HCT116 (cell line): ENCODE measurements at regions not wholly inside any gene's neighbourhood (a gene's known extent, or its start where the extent isn't known, plus 50 kb on each side); places are given as distances from the start of the nearest gene placed in this dataset.

Source experiments
- ATAC-seq: fragments of 200-7000 bp; cut with Tn5 transposase; 2 replicates; pipeline ENCODE4 v1.9.1; 2020; ENCODE audit warnings: mild to moderate bottlenecking, moderate library complexity
- BruUV-seq: library from RNA; stranded (reverse); fragments of 400-500 nt; replicated peaks from 2 replicates; lab custom pipeline; 2021; lab: Mats Ljungman, UMichigan
- CTCF ChIA-PET: fragments of 300-600 bp; sonication (Branson Sonifier 250); formaldehyde crosslinking; loops from one replicate; lab custom pipeline; 2021; ENCODE audit warnings: antibody characterized with exemption; lab: Charles Lee
- POLR2A ChIA-PET: fragments of 300-600, 350-600 bp; sonication (Branson Sonifier 250); formaldehyde crosslinking; loops from one replicate; lab custom pipeline; 2021; ENCODE audit warnings: antibody characterized with exemption; lab: Charles Lee
- RAD21 ChIA-PET, 2 experiments: fragments of 300-600 bp; sonication (Branson Sonifier 250); formaldehyde crosslinking; loops; one replicate each; lab custom pipeline; 2023; ENCODE audit warnings: low total read pairs in 2 of 2; ENCODE audit not compliant: uncharacterized antibody in 2 of 2, unreplicated experiment in 2 of 2, low non-redundant PET in 1 of 2; lab: Charles Lee
- DNase-seq: peaks from one replicate; pipeline ENCODE4 v3.0.0-alpha.2; 2010; ENCODE audit warnings: low read depth, low spot score
- H2AFZ ChIP-seq: fragments of 200-600 bp; shearing (Covaris generic), sonication (generic); 2 replicates; pipeline ENCODE4 v1.6.1; 2017; ENCODE audit warnings: low read depth, mixed run types, mixed read lengths, antibody characterized with exemption, low read length; ENCODE audit not compliant: poor library complexity, severe bottlenecking
- H3K27ac ChIP-seq: 2 replicates; pipeline ENCODE4 v1.5.1; 2012; ENCODE audit warnings: low read depth, low read length
- H3K27me3 ChIP-seq: fragments of 200-600 bp; sonication (generic); 2 replicates; pipeline ENCODE4 v1.6.1; 2016; ENCODE audit warnings: mixed run types, low read length, mixed read lengths; ENCODE audit not compliant: insufficient read depth
- H3K36me3 ChIP-seq, 2 experiments: fragments of 200-500 bp in 1 of 2; fragments of 200-600 bp in 1 of 2; sonication (Bioruptor generic) in 1 of 2; sonication (generic) in 1 of 2; 2 replicates each; pipeline versions ENCODE4 v1.5.1 to v1.6.1; 2014 to 2016; ENCODE audit warnings: low read length in 2 of 2, inconsistent platforms in 1 of 2, mixed read lengths in 1 of 2, mixed run types in 1 of 2; ENCODE audit not compliant: insufficient read depth in 2 of 2, control insufficient read depth in 1 of 2
- H3K4me1 ChIP-seq, 2 experiments: fragments of 200-600 bp in 1 of 2; sonication (generic) in 1 of 2; 2 replicates each; pipeline versions ENCODE4 v1.5.1 to v1.6.1; 2012 to 2017; ENCODE audit warnings: low read length in 2 of 2, inconsistent platforms in 1 of 2, mild to moderate bottlenecking in 1 of 2, mixed read lengths in 1 of 2, mixed run types in 1 of 2, moderate library complexity in 1 of 2; ENCODE audit not compliant: insufficient read depth in 2 of 2, control insufficient read depth in 1 of 2
- H3K4me2 ChIP-seq: fragments of 200-600 bp; sonication (generic); 2 replicates; pipeline ENCODE4 v1.6.1; 2017; ENCODE audit warnings: mixed run types, low read length, mixed read lengths
- H3K4me3 ChIP-seq, 2 experiments: fragments of 200-600 bp in 1 of 2; sonication (generic) in 1 of 2; replicated peaks in 1 of 2; 2 replicates each; pipeline ENCODE4 v1.5.1; 2011 to 2016; ENCODE audit warnings: low read length in 2 of 2, control low read depth in 1 of 2, low read depth in 1 of 2, mild to moderate bottlenecking in 1 of 2, mixed read lengths in 1 of 2, mixed run types in 1 of 2
- H3K79me2 ChIP-seq: fragments of 200-600 bp; sonication (generic); 2 replicates; pipeline ENCODE4 v1.6.1; 2017; ENCODE audit warnings: mild to moderate bottlenecking, mixed run types, low read length, moderate library complexity, mixed read lengths; ENCODE audit not compliant: insufficient read depth
- H3K9ac ChIP-seq: fragments of 200-600 bp; sonication (generic); 2 replicates; pipeline ENCODE4 v1.6.1; 2016; ENCODE audit warnings: low read length, mixed read lengths
- H3K9me2 ChIP-seq: fragments of 200-600 bp; sonication (generic), shearing (Covaris generic); 2 replicates; pipeline ENCODE4 v1.6.1; 2017; ENCODE audit warnings: mixed run types, mild to moderate bottlenecking, moderate library complexity; ENCODE audit not compliant: insufficient read depth
- H3K9me3 ChIP-seq, 2 experiments: fragments of 200-500 bp in 1 of 2; fragments of 200-600 bp in 1 of 2; sonication (Bioruptor generic) in 1 of 2; sonication (generic) in 1 of 2; 2 replicates each; pipeline ENCODE4 v1.6.1; 2014 to 2017; ENCODE audit warnings: low read length in 2 of 2, mixed read lengths in 2 of 2, inconsistent platforms in 1 of 2, low read depth in 1 of 2, mild to moderate bottlenecking in 1 of 2, mixed run types in 1 of 2, moderate library complexity in 1 of 2; ENCODE audit not compliant: control insufficient read depth in 1 of 2, insufficient read depth in 1 of 2
- H4K20me1 ChIP-seq: fragments of 200-600 bp; sonication (generic), shearing (Covaris generic); 2 replicates; pipeline ENCODE4 v1.6.1; 2017; ENCODE audit warnings: mixed run types, mild to moderate bottlenecking, moderate library complexity; ENCODE audit not compliant: insufficient read depth
- EGR1 ChIP-seq: IDR thresholded peaks from 2 replicates; pipeline ENCODE4 v1.6.1; 2012; ENCODE audit warnings: low read depth
- ELF1 ChIP-seq: IDR thresholded peaks from 2 replicates; pipeline ENCODE4 v1.6.1; 2012; ENCODE audit warnings: low read depth, borderline replicate concordance
- EZH2 ChIP-seq: fragments of 200-600 bp; sonication (generic); IDR thresholded peaks from 2 replicates; pipeline ENCODE4 v1.6.1; 2017; ENCODE audit warnings: antibody characterized with exemption, mixed run types
- FOSL1 ChIP-seq: IDR thresholded peaks from 2 replicates; pipeline ENCODE4 v1.6.1; 2012; ENCODE audit warnings: low read depth
- JUND ChIP-seq: IDR thresholded peaks from 2 replicates; pipeline ENCODE4 v1.6.1; 2012
- POLR2A ChIP-seq: IDR thresholded peaks from 2 replicates; pipeline ENCODE4 v1.7.0; 2011; ENCODE audit warnings: borderline replicate concordance; ENCODE audit not compliant: insufficient read depth, insufficient read length; ENCODE audit errors: extremely low read depth
- POLR2AphosphoS5 ChIP-seq: IDR thresholded peaks from 2 replicates; pipeline ENCODE4 v1.6.1; 2011; ENCODE audit warnings: mild to moderate bottlenecking, low read depth, low read length, moderate library complexity
- RAD21 ChIP-seq: IDR thresholded peaks from 2 replicates; pipeline ENCODE4 v1.6.1; 2012; ENCODE audit warnings: low read depth, mild to moderate bottlenecking
- TCF7L2 ChIP-seq: IDR thresholded peaks from 2 replicates; pipeline ENCODE4 v1.7.0; 2011; ENCODE audit warnings: borderline replicate concordance, inconsistent platforms; ENCODE audit not compliant: insufficient read depth, insufficient read length; ENCODE audit errors: extremely low read depth
- ZNF274 ChIP-seq: fragments of 200-500 bp; sonication (Bioruptor generic); IDR thresholded peaks from 2 replicates; pipeline ENCODE4 v1.6.1; 2014; ENCODE audit warnings: mild to moderate bottlenecking, low read depth, low read length, inconsistent platforms
- intact Hi-C: fragments of 100-400 bp; cut with micrococcal nuclease; formaldehyde crosslinking; loops from 2 replicates; pipeline ENCODE4 v1.10.0; 2022
- TF ChIP-seq, protein P1 (sequence below): IDR thresholded peaks from 2 replicates; pipeline ENCODE4 v1.6.1; 2012
- TF ChIP-seq, protein P2 (sequence below): IDR thresholded peaks from 2 replicates; pipeline ENCODE4 v1.6.1; 2012

DNA sequence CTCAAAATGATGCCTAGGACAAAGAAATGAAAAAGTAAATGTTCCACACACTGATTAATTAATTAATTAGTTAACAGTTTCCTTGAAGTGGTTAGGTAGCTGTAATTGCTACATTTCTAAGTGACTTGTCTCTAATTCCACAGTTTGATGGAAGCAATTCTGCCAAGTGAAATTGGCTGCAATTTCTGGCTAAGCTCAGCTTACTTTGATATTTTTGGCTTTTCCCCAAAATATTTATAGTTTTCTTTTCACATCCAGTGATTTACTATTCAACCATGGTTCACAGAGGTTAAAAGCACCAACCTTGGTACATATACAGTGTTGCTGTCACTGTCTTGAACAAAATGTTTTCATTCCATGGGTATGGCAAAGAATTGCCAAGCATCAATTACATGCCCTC is 459.5 kb upstream of the CDH20 start:
- Histone ChIP-seq H3K4me3 (no peak overlapping the region), H3K4me2 (no peak overlapping the region), H3K4me1 (no peaks in the 10 kb centered on the region), H3K9ac (no peak overlapping the region), H2AFZ (no peak overlapping the region), H3K27me3 (peaks cover 5% of the 10 kb centered on the region; the same call in 1 of the 2 replicates), H3K9me3 (no peaks in the 10 kb centered on the region), H4K20me1 (no peaks in the 10 kb centered on the region; the same call in 1 of the 2 replicates), H3K27ac (no peak overlapping the region), H3K9me2 (no peaks in the 10 kb centered on the region), H3K79me2 (no peaks in the 10 kb centered on the region), H3K36me3 (no peaks in the 10 kb centered on the region)
- no TSS peak for BruUV-seq
- TF ChIP-seq, protein P1, sequence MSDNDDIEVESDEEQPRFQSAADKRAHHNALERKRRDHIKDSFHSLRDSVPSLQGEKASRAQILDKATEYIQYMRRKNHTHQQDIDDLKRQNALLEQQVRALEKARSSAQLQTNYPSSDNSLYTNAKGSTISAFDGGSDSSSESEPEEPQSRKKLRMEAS: no peak
- POLR2A ChIA-PET: no interaction called here
- intact Hi-C loops: no loop called here
- RAD21 ChIA-PET: no interaction called here
- no peak for ATAC-seq
- CTCF ChIA-PET: no interaction called here
- DNase-seq: no peak

GRCh38 chr18:60875957-60876507 is 457.2 kb upstream of the CDH20 start:
- DNase-seq (no peak), ATAC-seq (no peak)
- Histone ChIP-seq H3K4me3 (no peak overlapping the region), H4K20me1 (no peaks in the 10 kb centered on the region), H3K9me2 (no peaks in the 10 kb centered on the region)
- no TSS peak for BruUV-seq
- TF ChIP-seq ELF1 (no peak), ZNF274 (no peak), POLR2AphosphoS5 (no peak), TCF7L2 (no peak), JUND (no peak), POLR2A (no peak), RAD21 (no peak), EZH2 (no peak), FOSL1 (no peak), EGR1 (no peak)
- TF ChIP-seq, protein P2, sequence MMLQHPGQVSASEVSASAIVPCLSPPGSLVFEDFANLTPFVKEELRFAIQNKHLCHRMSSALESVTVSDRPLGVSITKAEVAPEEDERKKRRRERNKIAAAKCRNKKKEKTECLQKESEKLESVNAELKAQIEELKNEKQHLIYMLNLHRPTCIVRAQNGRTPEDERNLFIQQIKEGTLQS: no peak
- TF ChIP-seq, protein P1: no peak
- TF ChIP-seq, all 23 proteins: peak for 0
- Histone ChIP-seq H3K9ac (no peak overlapping the region), H3K27ac (no peak overlapping the region), H3K4me1 (no peaks in the 10 kb centered on the region), H3K4me2 (no peak overlapping the region), H3K79me2 (no peaks in the 10 kb centered on the region), H3K9me3 (no peaks in the 10 kb centered on the region), H3K27me3 (peaks cover under 1% of the 10 kb centered on the region; the same call in 1 of the 2 replicates), H3K36me3 (no peaks in the 10 kb centered on the region), H2AFZ (no peak overlapping the region)
- POLR2A ChIA-PET: no interaction called here
- CTCF ChIA-PET: no interaction called here
- RAD21 ChIA-PET: no interaction called here
- intact Hi-C loops: no loop called here
